ENCODE measurements at regions not wholly inside any gene's neighbourhood (a gene's known extent, or its start where the extent isn't known, plus 50 kb on each side); places are given as distances from the start of the nearest gene placed in this dataset.
"Not testable (repeated sequence)": the region's sequence is repeated elsewhere in the genome, so short reads cannot be mapped to it uniquely, and the experiment has no call there.

GRCh38 chr14:95769976-95770375 is 56.1 kb upstream of the TCL1A start:
- no peak overlapping the region for H3K9ac ChIP-seq (ENCODE audit: insufficient read length, low read depth)
- no peak for TF ChIP-seq YY1 (IDR thresholded peaks at IDR 0.05; ENCODE audit: insufficient read depth, insufficient read length)
- TF ChIP-seq SUZ12 (IDR thresholded peaks at IDR 0.05; ENCODE audit: extremely low read depth, insufficient read depth, insufficient read length): no peak
- TF ChIP-seq ZNF274 (IDR thresholded peaks at IDR 0.05; ENCODE audit: low read depth, low read length): no peak
- peaks cover 4% of the 10 kb centered on the region for H3K27me3 ChIP-seq (ENCODE audit: insufficient read depth, insufficient read length)
- no peaks in the 10 kb centered on the region for H3K36me3 ChIP-seq (ENCODE audit: insufficient read depth, insufficient read length, low read length)
- H3K9me3 ChIP-seq (ENCODE audit: insufficient read depth, low read length): no peaks in the 10 kb centered on the region
- H3K4me3 ChIP-seq (ENCODE audit: insufficient read length, low read depth): no peak overlapping the region
- DNase-seq (ENCODE audit: low read depth, low spot score): no peak
- peaks cover 3% of the 10 kb centered on the region for H3K4me1 ChIP-seq (ENCODE audit: insufficient read depth, insufficient read length)

DNA sequence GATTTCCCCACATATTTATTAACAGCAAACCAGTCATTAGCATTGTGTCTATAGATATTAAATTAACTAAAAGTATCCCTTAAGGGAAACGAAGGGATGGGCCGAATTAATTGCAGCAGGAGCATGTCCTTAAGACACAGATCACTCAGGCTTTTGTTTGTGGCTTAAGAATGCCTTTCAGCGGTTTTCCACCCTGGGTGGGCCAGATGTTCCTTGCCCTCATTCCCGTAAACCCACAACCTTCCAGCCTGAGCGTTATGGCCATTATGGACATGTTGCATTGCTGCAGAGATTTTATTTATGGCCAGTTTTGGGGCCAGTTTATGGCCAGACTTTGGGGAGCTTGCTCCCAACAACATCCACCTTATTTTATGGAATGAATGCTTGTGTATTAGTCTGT is 55.5 kb upstream of the TCL1A start:
- H3K36me3 ChIP-seq (ENCODE audit: insufficient read depth, insufficient read length, low read length); H3K9ac ChIP-seq (ENCODE audit: insufficient read length, low read depth); H3K4me3 ChIP-seq (ENCODE audit: insufficient read length, low read depth); H3K27me3 ChIP-seq (ENCODE audit: insufficient read depth, insufficient read length); H3K4me1 ChIP-seq (ENCODE audit: insufficient read depth, insufficient read length); H3K9me3 ChIP-seq (ENCODE audit: insufficient read depth, low read length); DNase-seq (ENCODE audit: low read depth, low spot score): not testable (repeated sequence)

DNA sequence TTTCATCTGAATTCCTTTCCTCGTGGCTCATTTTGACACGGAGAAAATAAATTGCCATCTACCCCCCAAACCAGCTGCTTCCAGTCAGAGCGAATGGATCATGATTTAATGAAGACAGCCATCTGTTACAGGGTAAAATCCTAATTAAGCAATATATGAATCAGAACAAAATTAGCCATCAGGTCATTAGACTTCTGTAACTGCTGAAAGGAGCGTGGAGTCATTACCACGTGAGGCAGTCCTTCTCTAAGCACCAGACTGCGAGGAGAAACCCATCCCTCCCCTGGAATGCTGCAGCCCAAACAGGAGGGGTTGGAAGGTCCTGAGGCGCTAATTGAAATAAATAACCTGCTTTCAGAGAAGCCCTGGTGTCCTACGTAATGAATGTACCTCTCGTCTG is 51.1 kb upstream of the TCL1A start:
- no peaks in the 10 kb centered on the region for H3K36me3 ChIP-seq (ENCODE audit: insufficient read depth, insufficient read length, low read length)
- DNase-seq (ENCODE audit: low read depth, low spot score): no peak
- TF ChIP-seq SUZ12 (IDR thresholded peaks at IDR 0.05; ENCODE audit: extremely low read depth, insufficient read depth, insufficient read length): no peak
- no peak for TF ChIP-seq ZNF274 (IDR thresholded peaks at IDR 0.05; ENCODE audit: low read depth, low read length)
- TF ChIP-seq YY1 (IDR thresholded peaks at IDR 0.05; ENCODE audit: insufficient read depth, insufficient read length): no peak

GRCh38 chr14:95763875-95764274 is 50.0 kb upstream of the TCL1A start:
- Histone ChIP-seq H3K9ac (ENCODE audit: insufficient read length, low read depth) (no peak overlapping the region), H3K4me1 (ENCODE audit: insufficient read depth, insufficient read length) (peaks cover 3% of the 10 kb centered on the region), H3K9me3 (ENCODE audit: insufficient read depth, low read length) (no peaks in the 10 kb centered on the region), H3K36me3 (ENCODE audit: insufficient read depth, insufficient read length, low read length) (no peaks in the 10 kb centered on the region), H3K27me3 (ENCODE audit: insufficient read depth, insufficient read length) (no peaks in the 10 kb centered on the region), H3K4me3 (ENCODE audit: insufficient read length, low read depth) (no peak overlapping the region)
- TF ChIP-seq YY1 (IDR thresholded peaks at IDR 0.05; ENCODE audit: insufficient read depth, insufficient read length) (no peak), SUZ12 (IDR thresholded peaks at IDR 0.05; ENCODE audit: extremely low read depth, insufficient read depth, insufficient read length) (no peak), ZNF274 (IDR thresholded peaks at IDR 0.05; ENCODE audit: low read depth, low read length) (no peak)
- no peak for DNase-seq (ENCODE audit: low read depth, low spot score)

More for the DNA sequence above, 51.1 kb upstream of the TCL1A start:
- H3K4me3 ChIP-seq (ENCODE audit: insufficient read length, low read depth): no peak overlapping the region
- no peaks in the 10 kb centered on the region for H3K27me3 ChIP-seq (ENCODE audit: insufficient read depth, insufficient read length)
- H3K9me3 ChIP-seq (ENCODE audit: insufficient read depth, low read length): no peaks in the 10 kb centered on the region
- no peak overlapping the region for H3K9ac ChIP-seq (ENCODE audit: insufficient read length, low read depth)
- H3K4me1 ChIP-seq (ENCODE audit: insufficient read depth, insufficient read length): peaks cover 3% of the 10 kb centered on the region

Data from NT2/D1 (cell line).